GM23338 (cell line): ENCODE measurements at regions not wholly inside any gene's neighbourhood (a gene's known extent, or its start where the extent isn't known, plus 50 kb on each side); places are given as distances from the start of the nearest gene placed in this dataset.

ENCODE experiments used
- ATAC-seq: fragments of 200-7000 bp; cut with Tn5 transposase; 3 replicates; pipeline ENCODE4 v1.9.1; 2020
- DNase-seq: peaks from one replicate; pipeline ENCODE4 v3.0.0-alpha.2; 2015; ENCODE audit warnings: low spot score
- H2AFZ ChIP-seq: fragments of 200-600 bp; sonication (generic); 2 replicates; pipeline ENCODE4 v1.8.0; 2016; ENCODE audit warnings: antibody characterized with exemption, mild to moderate bottlenecking, moderate library complexity
- H3F3A ChIP-seq: fragments of 200-600 bp; sonication (generic); replicated peaks from 2 replicates; pipeline ENCODE4 v1.8.0; 2017; ENCODE audit warnings: antibody characterized with exemption, mixed run types, low read depth
- H3K27ac ChIP-seq: fragments of 200-600 bp; sonication (generic); 2 replicates; pipeline ENCODE4 v1.6.1; 2016; ENCODE audit warnings: low read depth
- H3K27me3 ChIP-seq: fragments of 200-600 bp; sonication (generic); 2 replicates; pipeline ENCODE4 v1.8.0; 2016; ENCODE audit warnings: mild to moderate bottlenecking, mixed run types, moderate library complexity; ENCODE audit not compliant: insufficient read depth
- H3K36me3 ChIP-seq: fragments of 200-600 bp; sonication (generic); 2 replicates; pipeline ENCODE4 v1.8.0; 2016; ENCODE audit warnings: mild to moderate bottlenecking; ENCODE audit not compliant: insufficient read depth
- H3K4me1 ChIP-seq: fragments of 200-600 bp; sonication (generic); 2 replicates; pipeline ENCODE4 v1.8.0; 2016; ENCODE audit warnings: mild to moderate bottlenecking, moderate library complexity; ENCODE audit not compliant: insufficient read depth
- H3K4me2 ChIP-seq: fragments of 200-600 bp; sonication (generic); 2 replicates; pipeline ENCODE4 v1.7.1; 2017; ENCODE audit warnings: mixed run types
- H3K4me3 ChIP-seq: fragments of 200-600 bp; sonication (generic); 2 replicates; pipeline ENCODE4 v1.6.1; 2016; ENCODE audit warnings: mixed run types
- H3K79me2 ChIP-seq: fragments of 200-600 bp; sonication (generic); replicated peaks from 2 replicates; pipeline ENCODE4 v1.8.0; 2017; ENCODE audit warnings: mild to moderate bottlenecking; ENCODE audit not compliant: insufficient read depth
- H3K9me2 ChIP-seq: fragments of 200-600 bp; sonication (generic); 2 replicates; pipeline ENCODE4 v1.8.0; 2017; ENCODE audit not compliant: insufficient read depth
- H4K20me1 ChIP-seq: fragments of 200-600 bp; sonication (generic); replicated peaks from 2 replicates; pipeline ENCODE4 v1.8.0; 2017; ENCODE audit warnings: mild to moderate bottlenecking; ENCODE audit not compliant: insufficient read depth
- H3K27ac Mint-ChIP-seq: 2 replicates; pipeline ENCODE4 v1.8.0; 2020; ENCODE audit warnings: inconsistent platforms, mild to moderate bottlenecking, moderate library complexity, mixed read lengths
- H3K27me3 Mint-ChIP-seq: 3 replicates; pipeline ENCODE4 v1.8.0; 2022; ENCODE audit warnings: low read depth, mild to moderate bottlenecking, moderate library complexity, mixed read lengths, inconsistent platforms; ENCODE audit not compliant: insufficient read depth, poor library complexity
- H3K36me3 Mint-ChIP-seq: 3 replicates; pipeline ENCODE4 v1.8.0; 2021; ENCODE audit warnings: low read depth, mild to moderate bottlenecking, inconsistent platforms, moderate library complexity, mixed read lengths
- H3K4me1 Mint-ChIP-seq: 3 replicates; pipeline ENCODE4 v1.8.0; 2020; ENCODE audit warnings: mild to moderate bottlenecking, inconsistent platforms, mixed read lengths
- H3K4me3 Mint-ChIP-seq: 3 replicates; pipeline ENCODE4 v1.8.0; 2021; ENCODE audit warnings: moderate library complexity, mild to moderate bottlenecking, inconsistent platforms, mixed read lengths
- H3K9me3 Mint-ChIP-seq: 3 replicates; pipeline ENCODE4 v1.8.0; 2020; ENCODE audit warnings: moderate library complexity, mild to moderate bottlenecking, inconsistent platforms, mixed read lengths
- CREB1 ChIP-seq: fragments of 250-450 bp; sonication (Bioruptor Pico); IDR thresholded peaks from 2 replicates; pipeline ENCODE4 v1.5.0; 2020; ENCODE audit warnings: low read depth, mild to moderate bottlenecking, moderate library complexity
- CTCF ChIP-seq, 2 experiments: fragments of 200-600 bp in 1 of 2; sonication (generic) in 1 of 2; conservative IDR thresholded peaks; 2 replicates each; pipeline versions ENCODE4 v1.5.1 to v1.6.1; 2016 to 2017; ENCODE audit warnings: antibody characterized with exemption in 2 of 2, low read depth in 2 of 2, mild to moderate bottlenecking in 2 of 2, moderate library complexity in 1 of 2
- ETS1 ChIP-seq: IDR thresholded peaks from 2 replicates; pipeline ENCODE4 v1.6.1; 2016; ENCODE audit warnings: antibody characterized with exemption
- EZH2 ChIP-seq: fragments of 200-600 bp; sonication (generic); IDR thresholded peaks from one replicate; pipeline ENCODE4 v1.8.0; 2017; ENCODE audit warnings: antibody characterized with exemption, mild to moderate bottlenecking, low read depth; ENCODE audit not compliant: unreplicated experiment
- EZH2phosphoT487 ChIP-seq: fragments of 200-600 bp; sonication (generic); IDR thresholded peaks from one replicate; pipeline ENCODE4 v1.8.1; 2018; ENCODE audit warnings: antibody characterized with exemption; ENCODE audit not compliant: unreplicated experiment
- JUNB ChIP-seq: IDR thresholded peaks from one replicate; pipeline ENCODE4 v1.6.1; 2016; ENCODE audit warnings: antibody characterized with exemption; ENCODE audit not compliant: unreplicated experiment
- NANOG ChIP-seq: IDR thresholded peaks from 2 replicates; pipeline ENCODE4 v1.6.1; 2016; ENCODE audit warnings: antibody characterized with exemption, borderline replicate concordance
- POLR2AphosphoS5 ChIP-seq: IDR thresholded peaks from 2 replicates; pipeline ENCODE4 v1.6.1; 2016; ENCODE audit warnings: antibody characterized with exemption, low read depth
- REST ChIP-seq: IDR thresholded peaks from one replicate; pipeline ENCODE4 v1.6.1; 2018; ENCODE audit warnings: antibody characterized with exemption; ENCODE audit not compliant: unreplicated experiment
- STAT1 ChIP-seq: IDR thresholded peaks from one replicate; pipeline ENCODE4 v1.6.1; 2016; ENCODE audit warnings: antibody characterized with exemption; ENCODE audit not compliant: unreplicated experiment
- ZNF114 ChIP-seq: fragments of 250-450 bp; sonication (Bioruptor Pico); IDR thresholded peaks from 2 replicates; pipeline ENCODE4 v1.5.0; 2020; ENCODE audit warnings: mild to moderate bottlenecking, moderate library complexity
- ZNF331 ChIP-seq: fragments of 250-450 bp; sonication (Bioruptor Pico); IDR thresholded peaks from 2 replicates; pipeline ENCODE4 v1.5.0; 2020; ENCODE audit warnings: low read depth, mild to moderate bottlenecking, moderate library complexity
- ZNF462 ChIP-seq: fragments of 250-450 bp; sonication (Bioruptor Pico); IDR thresholded peaks from 2 replicates; pipeline ENCODE4 v1.5.0; 2020; ENCODE audit warnings: mild to moderate bottlenecking, moderate library complexity

GRCh38 chr5:175257847-175258194 is 186.2 kb downstream of the DRD1 start:
- no peaks in the 10 kb centered on the region for H4K20me1 ChIP-seq

More at GRCh38 chr5:175257847-175258194, 186.2 kb downstream of the DRD1 start:
- TF ChIP-seq STAT1 (no peak), NANOG (no peak), CTCF (conservative IDR thresholded peaks at IDR 0.05; ENCODE audit: low read depth in 2 of 2) (no peak), REST (no peak), ZNF462 (no peak), POLR2AphosphoS5 (no peak), JUNB (no peak), ZNF331 (CRISPR knock-in tag) (no peak), EZH2 (no peak), ZNF114 (no peak), EZH2phosphoT487 (no peak), CREB1 (CRISPR knock-in tag) (no peak), ETS1 (no peak)
- Histone ChIP-seq H3F3A (no peaks in the 10 kb centered on the region), H3K27ac (no peak overlapping the region), H2AFZ (no peak overlapping the region), H3K36me3 (no peaks in the 10 kb centered on the region), H3K4me3 (no peak overlapping the region), H3K9me2 (no peaks in the 10 kb centered on the region), H3K79me2 (no peaks in the 10 kb centered on the region), H3K4me1 (no peaks in the 10 kb centered on the region), H3K4me2 (no peak overlapping the region), H3K27me3 (no peaks in the 10 kb centered on the region)
- ATAC-seq (no peak; the same call in 2 of the 3 replicates), DNase-seq (no peak)
- Mint-ChIP-seq H3K36me3 (no peaks in the 10 kb centered on the region), H3K27me3 (peaks cover 1% of the 10 kb centered on the region), H3K9me3 (peaks cover 2% of the 10 kb centered on the region; the same call in 1 of the 3 replicates), H3K4me3 (no peak overlapping the region), H3K4me1 (no peaks in the 10 kb centered on the region), H3K27ac (no peak overlapping the region)
